ENCODE measurements at regions not wholly inside any gene's neighbourhood (a gene's known extent, or its start where the extent isn't known, plus 50 kb on each side); places are given as distances from the start of the nearest gene placed in this dataset.

DNA sequence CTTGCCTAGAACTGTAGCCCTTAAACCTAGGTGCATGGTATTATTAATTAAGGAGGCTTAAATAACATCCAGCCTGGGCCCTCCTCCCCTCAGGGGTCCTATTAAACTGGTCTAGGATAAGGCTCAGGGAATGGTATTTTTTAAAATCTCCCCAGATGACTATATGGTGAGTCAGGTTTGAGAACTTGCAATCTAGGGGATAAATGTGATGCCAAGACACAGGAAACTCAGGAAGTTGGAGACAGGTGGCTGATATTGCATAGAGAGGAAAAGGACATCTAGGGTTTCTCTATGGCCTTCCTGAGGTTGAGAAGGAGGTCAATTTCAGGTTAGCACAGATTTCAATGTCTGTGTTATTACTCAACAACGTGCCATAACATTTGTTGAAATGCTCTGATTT is 581.0 kb downstream of the TLE1 start:
- TF ChIP-seq, protein P1, sequence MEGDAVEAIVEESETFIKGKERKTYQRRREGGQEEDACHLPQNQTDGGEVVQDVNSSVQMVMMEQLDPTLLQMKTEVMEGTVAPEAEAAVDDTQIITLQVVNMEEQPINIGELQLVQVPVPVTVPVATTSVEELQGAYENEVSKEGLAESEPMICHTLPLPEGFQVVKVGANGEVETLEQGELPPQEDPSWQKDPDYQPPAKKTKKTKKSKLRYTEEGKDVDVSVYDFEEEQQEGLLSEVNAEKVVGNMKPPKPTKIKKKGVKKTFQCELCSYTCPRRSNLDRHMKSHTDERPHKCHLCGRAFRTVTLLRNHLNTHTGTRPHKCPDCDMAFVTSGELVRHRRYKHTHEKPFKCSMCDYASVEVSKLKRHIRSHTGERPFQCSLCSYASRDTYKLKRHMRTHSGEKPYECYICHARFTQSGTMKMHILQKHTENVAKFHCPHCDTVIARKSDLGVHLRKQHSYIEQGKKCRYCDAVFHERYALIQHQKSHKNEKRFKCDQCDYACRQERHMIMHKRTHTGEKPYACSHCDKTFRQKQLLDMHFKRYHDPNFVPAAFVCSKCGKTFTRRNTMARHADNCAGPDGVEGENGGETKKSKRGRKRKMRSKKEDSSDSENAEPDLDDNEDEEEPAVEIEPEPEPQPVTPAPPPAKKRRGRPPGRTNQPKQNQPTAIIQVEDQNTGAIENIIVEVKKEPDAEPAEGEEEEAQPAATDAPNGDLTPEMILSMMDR (conservative IDR thresholded peaks at IDR 0.05; ENCODE audit: low read length): no peak
- TF ChIP-seq EZH2phosphoT487 (IDR thresholded peaks at IDR 0.05; ENCODE audit: borderline replicate concordance): no peak

All from Loucy (cell line).